ENCODE measurements at regions not wholly inside any gene's neighbourhood (a gene's known extent, or its start where the extent isn't known, plus 50 kb on each side); places are given as distances from the start of the nearest gene placed in this dataset.
"Not testable (repeated sequence)": the region's sequence is repeated elsewhere in the genome, so short reads cannot be mapped to it uniquely, and the experiment has no call there.

GRCh38 chr3:56926243-56926946 is 124.6 kb upstream of the ARHGEF3 start:
- ATAC-seq: no peak
- intact Hi-C loops (cut with micrococcal nuclease): no loop called here

GRCh38 chr3:56924700-56925099 is 123.0 kb upstream of the ARHGEF3 start:
- H3K9me3 ChIP-seq (ENCODE audit: control insufficient read depth in 1 of 2, insufficient read depth in 1 of 2, low read depth in 1 of 2, low read length in 2 of 2); H3K79me2 ChIP-seq (ENCODE audit: insufficient read depth, low read length); RAD21 ChIA-PET (ENCODE audit: low non-redundant PET in 1 of 2, low total read pairs in 2 of 2, uncharacterized antibody in 2 of 2, unreplicated experiment in 2 of 2); H2AFZ ChIP-seq (ENCODE audit: low read depth, low read length, poor library complexity, severe bottlenecking); BruUV-seq (replicated peaks); DNase-seq (ENCODE audit: low read depth, low spot score); intact Hi-C loops (cut with micrococcal nuclease); H3K4me3 ChIP-seq (replicated peaks in 1 of 2; ENCODE audit: low read depth in 1 of 2, low read length in 2 of 2); CTCF ChIA-PET; ATAC-seq; H3K9me2 ChIP-seq (ENCODE audit: insufficient read depth); H3K36me3 ChIP-seq (ENCODE audit: control insufficient read depth in 1 of 2, insufficient read depth in 2 of 2, low read length in 2 of 2); H3K9ac ChIP-seq (ENCODE audit: low read length); H4K20me1 ChIP-seq (ENCODE audit: insufficient read depth); POLR2A ChIA-PET; H3K27ac ChIP-seq (ENCODE audit: low read depth, low read length); H3K4me2 ChIP-seq (ENCODE audit: low read length); H3K27me3 ChIP-seq (ENCODE audit: insufficient read depth, low read length): not testable (repeated sequence)
- peaks cover 13 to 28% of the 10 kb centered on the region in 2 experiments for H3K4me1 ChIP-seq (ENCODE audit: control insufficient read depth in 1 of 2, insufficient read depth in 2 of 2, low read length in 2 of 2)

More at GRCh38 chr3:56926243-56926946, 124.6 kb upstream of the ARHGEF3 start:
- Histone ChIP-seq H3K4me1 (ENCODE audit: control insufficient read depth in 1 of 2, insufficient read depth in 2 of 2, low read length in 2 of 2) (peaks cover 13 to 35% of the 10 kb centered on the region in 2 experiments), H3K27ac (ENCODE audit: low read depth, low read length) (no peak overlapping the region), H3K9ac (ENCODE audit: low read length) (no peak overlapping the region), H2AFZ (ENCODE audit: low read depth, low read length, poor library complexity, severe bottlenecking) (no peak overlapping the region), H3K9me2 (ENCODE audit: insufficient read depth) (no peaks in the 10 kb centered on the region), H3K9me3 (ENCODE audit: control insufficient read depth in 1 of 2, insufficient read depth in 1 of 2, low read depth in 1 of 2, low read length in 2 of 2) (no peaks in the 10 kb centered on the region), H4K20me1 (ENCODE audit: insufficient read depth) (no peaks in the 10 kb centered on the region), H3K27me3 (ENCODE audit: insufficient read depth, low read length) (no peaks in the 10 kb centered on the region), H3K4me3 (replicated peaks in 1 of 2; ENCODE audit: low read depth in 1 of 2, low read length in 2 of 2) (no peak overlapping the region), H3K4me2 (ENCODE audit: low read length) (no peak overlapping the region), H3K36me3 (ENCODE audit: control insufficient read depth in 1 of 2, insufficient read depth in 2 of 2, low read length in 2 of 2) (no peaks in the 10 kb centered on the region), H3K79me2 (ENCODE audit: insufficient read depth, low read length) (no peaks in the 10 kb centered on the region)
- BruUV-seq (replicated peaks): no TSS peak
- ChIA-PET RAD21 (ENCODE audit: low non-redundant PET in 1 of 2, low total read pairs in 2 of 2, uncharacterized antibody in 2 of 2, unreplicated experiment in 2 of 2) (no interaction called here), CTCF (no interaction called here), POLR2A (no interaction called here)
- DNase-seq (ENCODE audit: low read depth, low spot score): no peak
- TF ChIP-seq ELF1 (IDR thresholded peaks at IDR 0.05; ENCODE audit: borderline replicate concordance, low read depth): no peak
- TF ChIP-seq EGR1 (IDR thresholded peaks at IDR 0.05; ENCODE audit: low read depth): no peak
- no peak for TF ChIP-seq YY1 (IDR thresholded peaks at IDR 0.05; ENCODE audit: extremely low read depth, insufficient replicate concordance, low read depth, low read length)
- TF ChIP-seq SP1 (IDR thresholded peaks at IDR 0.05; ENCODE audit: low read depth): no peak
- no peak for TF ChIP-seq EZH2phosphoT487 (IDR thresholded peaks at IDR 0.05; ENCODE audit: borderline replicate concordance)
- TF ChIP-seq ZFX (IDR thresholded peaks at IDR 0.05): no peak
- no peak for TF ChIP-seq MAX (IDR thresholded peaks at IDR 0.05)
- TF ChIP-seq REST (IDR thresholded peaks at IDR 0.05; ENCODE audit: low read depth): no peak

Measured in HCT116 (cell line).